KG1 (cell line): ENCODE measurements at regions not wholly inside any gene's neighbourhood (a gene's known extent, or its start where the extent isn't known, plus 50 kb on each side); places are given as distances from the start of the nearest gene placed in this dataset.

Source experiments
- DNase-seq: peaks from one replicate; lab custom pipeline; 2025; lab: John Stamatoyannopoulos, UW

- no peak for DNase-seq
These were observed 767.5 kb downstream of the INHBA start for GRCh38 chr7:40935435-40935834.

GRCh38 chr7:40923626-40924025 lies 779.3 kb downstream of the INHBA start:
- DNase-seq = no peak

GRCh38 chr7:40922316-40922670 lies 780.6 kb downstream of the INHBA start:
- DNase-seq = no peak

GRCh38 chr7:40921589-40922315 lies 781.1 kb downstream of the INHBA start:
- DNase-seq = no peak

GRCh38 chr7:40918701-40919271 lies 784.0 kb downstream of the SUGCT start:
- DNase-seq = no peak

GRCh38 chr7:40916813-40917212 lies 782.0 kb downstream of the SUGCT start:
- no peak for DNase-seq

GRCh38 chr7:40915071-40915470 lies 780.3 kb downstream of the SUGCT start:
- no peak for DNase-seq
